Trophoblast cell (in vitro differentiated cells and primary cell): ENCODE measurements at regions not wholly inside any gene's neighbourhood (a gene's known extent, or its start where the extent isn't known, plus 50 kb on each side); places are given as distances from the start of the nearest gene placed in this dataset.

Experiments used
- DNase-seq, 2 donors: peaks; one replicate each; pipeline ENCODE4 v3.0.0-alpha.2; 2016
- H2AFZ ChIP-seq: 2 replicates; pipeline ENCODE4 v1.6.1; 2013; ENCODE audit warnings: low read length, moderate library complexity, mild to moderate bottlenecking; ENCODE audit not compliant: insufficient read depth, poor library complexity
- H2AK5ac ChIP-seq: 2 replicates; pipeline ENCODE4 v1.6.1; 2013; ENCODE audit warnings: mild to moderate bottlenecking, low read length
- H2BK120ac ChIP-seq: 2 replicates; pipeline ENCODE4 v1.6.1; 2013; ENCODE audit warnings: low read length, mild to moderate bottlenecking, moderate library complexity; ENCODE audit not compliant: insufficient read depth, poor library complexity
- H2BK12ac ChIP-seq: 2 replicates; pipeline ENCODE4 v1.6.1; 2013; ENCODE audit warnings: mild to moderate bottlenecking, low read length, moderate library complexity
- H2BK5ac ChIP-seq: 2 replicates; pipeline ENCODE4 v1.6.1; 2013; ENCODE audit warnings: low read length, low read depth, moderate library complexity, mild to moderate bottlenecking; ENCODE audit not compliant: poor library complexity
- H3K14ac ChIP-seq: 2 replicates; pipeline ENCODE4 v1.6.1; 2013; ENCODE audit warnings: mild to moderate bottlenecking, low read length
- H3K18ac ChIP-seq: 2 replicates; pipeline ENCODE4 v1.6.1; 2013; ENCODE audit warnings: mild to moderate bottlenecking, low read length
- H3K23ac ChIP-seq: 2 replicates; pipeline ENCODE4 v1.6.1; 2013; ENCODE audit warnings: low read length
- H3K27ac ChIP-seq: 2 replicates; pipeline ENCODE4 v1.5.1; 2013; ENCODE audit warnings: low read depth, mild to moderate bottlenecking, inconsistent platforms, low read length, moderate library complexity
- H3K27me3 ChIP-seq: 2 replicates; pipeline ENCODE4 v1.6.1; 2013; ENCODE audit warnings: inconsistent platforms, mild to moderate bottlenecking, low read length, moderate library complexity; ENCODE audit not compliant: insufficient read depth
- H3K36me3 ChIP-seq, 2 experiments: 1 replicate in 1 of 2; 2 replicates in 1 of 2; pipeline ENCODE4 v1.6.1; 2013; ENCODE audit warnings: low read length in 2 of 2, mild to moderate bottlenecking in 2 of 2, moderate library complexity in 1 of 2; ENCODE audit not compliant: insufficient read depth in 2 of 2, control insufficient read depth in 1 of 2
- H3K4ac ChIP-seq: 2 replicates; pipeline ENCODE4 v1.6.1; 2013; ENCODE audit warnings: low read depth, mild to moderate bottlenecking, low read length, moderate library complexity
- H3K4me1 ChIP-seq, 2 experiments: 1 replicate in 1 of 2; 2 replicates in 1 of 2; pipeline ENCODE4 v1.6.1; 2013; ENCODE audit warnings: low read length in 2 of 2, mild to moderate bottlenecking in 2 of 2, moderate library complexity in 1 of 2; ENCODE audit not compliant: insufficient read depth in 2 of 2, control insufficient read depth in 1 of 2
- H3K4me2 ChIP-seq: 2 replicates; pipeline ENCODE4 v1.6.1; 2013; ENCODE audit warnings: inconsistent platforms, mild to moderate bottlenecking, low read length, moderate library complexity
- H3K4me3 ChIP-seq: 2 replicates; pipeline ENCODE4 v1.5.1; 2013; ENCODE audit warnings: mild to moderate bottlenecking, low read depth, low read length, inconsistent platforms
- H3K79me1 ChIP-seq: one replicate; pipeline ENCODE4 v1.6.1; 2013; ENCODE audit warnings: low read length
- H3K79me2 ChIP-seq: 2 replicates; pipeline ENCODE4 v1.6.1; 2013; ENCODE audit warnings: low read length, mild to moderate bottlenecking; ENCODE audit not compliant: control insufficient read depth, insufficient read depth, poor library complexity
- H3K9ac ChIP-seq: 2 replicates; pipeline ENCODE4 v1.6.1; 2013; ENCODE audit warnings: mild to moderate bottlenecking, low read length
- H3K9me3 ChIP-seq: 2 replicates; pipeline ENCODE4 v1.6.1; 2013; ENCODE audit warnings: low read depth, mild to moderate bottlenecking, control low read depth, inconsistent platforms, low read length; ENCODE audit not compliant: insufficient read depth
- H4K12ac ChIP-seq: 2 replicates; pipeline ENCODE4 v1.6.1; 2013; ENCODE audit warnings: low read depth, mild to moderate bottlenecking, low read length, moderate library complexity
- H4K8ac ChIP-seq: 2 replicates; pipeline ENCODE4 v1.6.1; 2013; ENCODE audit warnings: low read depth, mild to moderate bottlenecking, low read length, moderate library complexity
- H4K91ac ChIP-seq: one replicate; pipeline ENCODE4 v1.6.1; 2013; ENCODE audit warnings: low read depth, mild to moderate bottlenecking, low read length, moderate library complexity
- WGBS: extraction: QIAGEN DNeasy Blood & Tissue Kit; methylation state at CpG from one replicate; pipeline ENCODE4 v1.1.7; 2013; ENCODE audit warnings: missing lambda C conversion rate; ENCODE audit not compliant: insufficient read length, insufficient coverage; ENCODE audit errors: extremely low coverage; 5-methylcytosine and 5-hydroxymethylcytosine counted together

DNA sequence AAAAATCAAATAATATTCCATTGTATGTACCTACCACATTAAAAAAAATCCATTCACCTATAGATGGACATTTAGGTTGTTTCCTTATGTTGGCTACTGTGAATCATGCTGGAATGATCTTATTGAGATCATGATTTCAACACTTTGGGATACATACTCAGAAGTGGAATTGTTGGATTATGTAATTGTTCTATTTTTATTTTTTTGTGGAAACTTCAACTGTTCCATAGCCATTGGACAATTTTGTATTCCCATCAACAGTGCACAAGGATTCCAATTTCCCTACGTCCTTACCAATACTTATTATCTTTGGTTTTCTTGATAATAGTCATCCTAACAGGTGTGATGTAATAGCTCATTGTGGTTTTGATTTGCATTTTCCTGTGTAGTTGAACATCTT, 834.0 kb downstream of the MAFB start:
- Histone ChIP-seq H3K23ac (no peak overlapping the region), H3K79me1 (no peaks in the 10 kb centered on the region), H4K12ac (no peak overlapping the region), H2BK12ac (no peak overlapping the region), H3K27ac (no peak overlapping the region), H2BK120ac (no peak overlapping the region), H2AFZ (no peak overlapping the region), H3K14ac (no peak overlapping the region), H4K8ac (no peak overlapping the region), H3K4me2 (no peak overlapping the region), H3K4me1 (peaks cover 0 to 9% of the 10 kb centered on the region in 2 experiments), H3K79me2 (no peaks in the 10 kb centered on the region), H3K36me3 (no peaks in the 10 kb centered on the region), H3K4ac (no peak overlapping the region), H3K9ac (no peak overlapping the region), H3K9me3 (no peaks in the 10 kb centered on the region), H3K4me3 (no peak overlapping the region), H4K91ac (no peak overlapping the region), H3K27me3 (no peaks in the 10 kb centered on the region), H2AK5ac (no peak overlapping the region), H2BK5ac (no peak overlapping the region), H3K18ac (no peak overlapping the region)
- no CpG with 5 or more reads among the region's 1 CpG for WGBS
- DNase-seq, result no peak

DNA sequence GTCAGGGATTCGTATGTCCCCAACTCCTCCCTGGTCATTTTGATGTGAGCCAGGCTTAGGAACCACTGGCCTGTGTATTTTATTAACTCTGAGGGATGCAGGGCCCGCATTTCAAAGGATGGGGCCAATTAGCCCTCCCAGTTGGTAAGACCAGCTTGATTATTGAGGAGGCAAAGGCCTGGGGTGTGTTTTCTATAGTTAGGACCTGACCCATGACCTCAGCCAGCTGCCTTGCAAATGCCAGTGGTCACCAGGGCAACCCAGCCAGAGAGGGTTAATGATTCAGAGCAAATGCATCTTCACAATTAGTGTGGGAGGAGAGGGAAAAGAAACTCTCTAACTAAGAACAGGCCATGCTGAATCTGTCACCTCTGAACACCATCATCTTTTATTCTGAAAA, 835.4 kb downstream of the MAFB start:
- no peak overlapping the region for H2BK120ac ChIP-seq
- no peak overlapping the region for H2BK12ac ChIP-seq
- no peak overlapping the region for H3K4ac ChIP-seq
- no peak overlapping the region for H3K27ac ChIP-seq
- no peak overlapping the region for H3K18ac ChIP-seq
- peaks cover 0 to 12% of the 10 kb centered on the region in 2 experiments for H3K4me1 ChIP-seq
- H2AK5ac ChIP-seq, result no peak overlapping the region
- no peak overlapping the region for H2BK5ac ChIP-seq
- no peaks in the 10 kb centered on the region for H3K27me3 ChIP-seq
- no peak overlapping the region for H4K91ac ChIP-seq
- no peak overlapping the region for H3K4me3 ChIP-seq
- H2AFZ ChIP-seq, result no peak overlapping the region
- no peaks in the 10 kb centered on the region for H3K36me3 ChIP-seq
- no peaks in the 10 kb centered on the region for H3K79me1 ChIP-seq
- WGBS, result no CpG with 5 or more reads among the region's 2 CpGs
- no peak overlapping the region for H3K4me2 ChIP-seq
- no peaks in the 10 kb centered on the region for H3K9me3 ChIP-seq
- no peak overlapping the region for H4K8ac ChIP-seq
- DNase-seq, result peak; percentile 32 to 48
- no peak overlapping the region for H4K12ac ChIP-seq
- H3K14ac ChIP-seq, result no peak overlapping the region
- H3K23ac ChIP-seq, result no peak overlapping the region
- no peaks in the 10 kb centered on the region for H3K79me2 ChIP-seq
- H3K9ac ChIP-seq, result no peak overlapping the region

- Histone ChIP-seq H3K27ac (no peak overlapping the region), H2BK12ac (no peak overlapping the region), H2AFZ (no peak overlapping the region), H4K91ac (no peak overlapping the region), H2AK5ac (no peak overlapping the region), H4K8ac (no peak overlapping the region), H4K12ac (no peak overlapping the region), H3K4me3 (no peak overlapping the region), H2BK5ac (no peak overlapping the region), H3K27me3 (no peaks in the 10 kb centered on the region), H3K36me3 (no peaks in the 10 kb centered on the region), H3K9me3 (no peaks in the 10 kb centered on the region), H3K14ac (no peak overlapping the region), H3K23ac (no peak overlapping the region), H3K79me1 (no peaks in the 10 kb centered on the region), H3K4me1 (peaks cover 0 to 12% of the 10 kb centered on the region in 2 experiments), H3K4me2 (no peak overlapping the region), H2BK120ac (no peak overlapping the region), H3K18ac (no peak overlapping the region), H3K4ac (no peak overlapping the region), H3K9ac (no peak overlapping the region), H3K79me2 (no peaks in the 10 kb centered on the region)
- DNase-seq, result no peak
- WGBS, result no CpG with 5 or more reads among the region's 3 CpGs
These were observed 836.0 kb downstream of the MAFB start for GRCh38 chr20:39853050-39853449.

DNA sequence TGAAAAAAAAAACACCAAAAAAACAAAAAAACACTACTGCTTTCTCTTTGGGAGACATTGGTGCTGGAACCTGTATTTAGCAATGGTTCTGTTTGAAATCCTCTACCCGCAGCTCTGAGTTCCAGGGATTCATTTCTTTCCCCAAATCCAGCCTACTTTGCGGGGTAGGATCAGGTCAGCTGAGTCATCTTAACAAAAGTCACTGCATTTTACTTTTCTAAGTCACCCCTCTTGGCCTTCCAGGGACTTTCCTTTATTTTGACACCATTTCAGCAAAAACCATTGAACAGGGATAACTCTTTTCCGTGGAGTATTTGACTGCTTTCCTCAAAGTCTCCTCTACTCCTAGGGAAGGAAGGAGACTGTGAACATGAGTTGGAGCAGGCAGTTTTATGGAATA, 837.6 kb downstream of the MAFB start:
- Histone ChIP-seq H3K9ac (no peak overlapping the region), H3K9me3 (no peaks in the 10 kb centered on the region), H3K4me2 (no peak overlapping the region), H4K12ac (no peak overlapping the region), H2BK120ac (no peak overlapping the region), H2AFZ (no peak overlapping the region), H4K91ac (no peak overlapping the region), H3K18ac (no peak overlapping the region), H4K8ac (no peak overlapping the region), H2BK12ac (no peak overlapping the region), H3K27ac (no peak overlapping the region), H2BK5ac (no peak overlapping the region), H3K36me3 (no peaks in the 10 kb centered on the region), H3K4ac (no peak overlapping the region), H3K23ac (no peak overlapping the region), H3K79me1 (no peaks in the 10 kb centered on the region), H3K4me1 (peaks cover 0 to 12% of the 10 kb centered on the region in 2 experiments), H3K14ac (no peak overlapping the region), H3K27me3 (no peaks in the 10 kb centered on the region), H2AK5ac (no peak overlapping the region), H3K4me3 (no peak overlapping the region), H3K79me2 (no peaks in the 10 kb centered on the region)
- DNase-seq, result peak; percentile 56 to 66
- no CpG with 5 or more reads among the region's 3 CpGs for WGBS
